GM23338 (cell line): ENCODE measurements at regions not wholly inside any gene's neighbourhood (a gene's known extent, or its start where the extent isn't known, plus 50 kb on each side); places are given as distances from the start of the nearest gene placed in this dataset.
A peak's percentile ranks its signal among the peaks of the same experiment; 100 is the strongest.

Source experiments
- ATAC-seq: fragments of 200-7000 bp; cut with Tn5 transposase; 3 replicates; pipeline ENCODE4 v1.9.1; 2020
- DNase-seq: peaks from one replicate; pipeline ENCODE4 v3.0.0-alpha.2; 2015; ENCODE audit warnings: low spot score
- H2AFZ ChIP-seq: fragments of 200-600 bp; sonication (generic); 2 replicates; pipeline ENCODE4 v1.8.0; 2016; ENCODE audit warnings: antibody characterized with exemption, mild to moderate bottlenecking, moderate library complexity
- H3F3A ChIP-seq: fragments of 200-600 bp; sonication (generic); replicated peaks from 2 replicates; pipeline ENCODE4 v1.8.0; 2017; ENCODE audit warnings: antibody characterized with exemption, mixed run types, low read depth
- H3K27ac ChIP-seq: fragments of 200-600 bp; sonication (generic); 2 replicates; pipeline ENCODE4 v1.6.1; 2016; ENCODE audit warnings: low read depth
- H3K27me3 ChIP-seq: fragments of 200-600 bp; sonication (generic); 2 replicates; pipeline ENCODE4 v1.8.0; 2016; ENCODE audit warnings: mild to moderate bottlenecking, mixed run types, moderate library complexity; ENCODE audit not compliant: insufficient read depth
- H3K36me3 ChIP-seq: fragments of 200-600 bp; sonication (generic); 2 replicates; pipeline ENCODE4 v1.8.0; 2016; ENCODE audit warnings: mild to moderate bottlenecking; ENCODE audit not compliant: insufficient read depth
- H3K4me1 ChIP-seq: fragments of 200-600 bp; sonication (generic); 2 replicates; pipeline ENCODE4 v1.8.0; 2016; ENCODE audit warnings: mild to moderate bottlenecking, moderate library complexity; ENCODE audit not compliant: insufficient read depth
- H3K4me2 ChIP-seq: fragments of 200-600 bp; sonication (generic); 2 replicates; pipeline ENCODE4 v1.7.1; 2017; ENCODE audit warnings: mixed run types
- H3K4me3 ChIP-seq: fragments of 200-600 bp; sonication (generic); 2 replicates; pipeline ENCODE4 v1.6.1; 2016; ENCODE audit warnings: mixed run types
- H3K79me2 ChIP-seq: fragments of 200-600 bp; sonication (generic); replicated peaks from 2 replicates; pipeline ENCODE4 v1.8.0; 2017; ENCODE audit warnings: mild to moderate bottlenecking; ENCODE audit not compliant: insufficient read depth
- H3K9me2 ChIP-seq: fragments of 200-600 bp; sonication (generic); 2 replicates; pipeline ENCODE4 v1.8.0; 2017; ENCODE audit not compliant: insufficient read depth
- H4K20me1 ChIP-seq: fragments of 200-600 bp; sonication (generic); replicated peaks from 2 replicates; pipeline ENCODE4 v1.8.0; 2017; ENCODE audit warnings: mild to moderate bottlenecking; ENCODE audit not compliant: insufficient read depth
- H3K27ac Mint-ChIP-seq: 2 replicates; pipeline ENCODE4 v1.8.0; 2020; ENCODE audit warnings: inconsistent platforms, mild to moderate bottlenecking, moderate library complexity, mixed read lengths
- H3K27me3 Mint-ChIP-seq: 3 replicates; pipeline ENCODE4 v1.8.0; 2022; ENCODE audit warnings: low read depth, mild to moderate bottlenecking, moderate library complexity, mixed read lengths, inconsistent platforms; ENCODE audit not compliant: insufficient read depth, poor library complexity
- H3K36me3 Mint-ChIP-seq: 3 replicates; pipeline ENCODE4 v1.8.0; 2021; ENCODE audit warnings: low read depth, mild to moderate bottlenecking, inconsistent platforms, moderate library complexity, mixed read lengths
- H3K4me1 Mint-ChIP-seq: 3 replicates; pipeline ENCODE4 v1.8.0; 2020; ENCODE audit warnings: mild to moderate bottlenecking, inconsistent platforms, mixed read lengths
- H3K4me3 Mint-ChIP-seq: 3 replicates; pipeline ENCODE4 v1.8.0; 2021; ENCODE audit warnings: moderate library complexity, mild to moderate bottlenecking, inconsistent platforms, mixed read lengths
- H3K9me3 Mint-ChIP-seq: 3 replicates; pipeline ENCODE4 v1.8.0; 2020; ENCODE audit warnings: moderate library complexity, mild to moderate bottlenecking, inconsistent platforms, mixed read lengths
- CTCF ChIP-seq, 2 experiments: fragments of 200-600 bp in 1 of 2; sonication (generic) in 1 of 2; conservative IDR thresholded peaks; 2 replicates each; pipeline versions ENCODE4 v1.5.1 to v1.6.1; 2016 to 2017; ENCODE audit warnings: antibody characterized with exemption in 2 of 2, low read depth in 2 of 2, mild to moderate bottlenecking in 2 of 2, moderate library complexity in 1 of 2
- ETS1 ChIP-seq: IDR thresholded peaks from 2 replicates; pipeline ENCODE4 v1.6.1; 2016; ENCODE audit warnings: antibody characterized with exemption
- EZH2 ChIP-seq: fragments of 200-600 bp; sonication (generic); IDR thresholded peaks from one replicate; pipeline ENCODE4 v1.8.0; 2017; ENCODE audit warnings: antibody characterized with exemption, mild to moderate bottlenecking, low read depth; ENCODE audit not compliant: unreplicated experiment
- EZH2phosphoT487 ChIP-seq: fragments of 200-600 bp; sonication (generic); IDR thresholded peaks from one replicate; pipeline ENCODE4 v1.8.1; 2018; ENCODE audit warnings: antibody characterized with exemption; ENCODE audit not compliant: unreplicated experiment
- JUNB ChIP-seq: IDR thresholded peaks from one replicate; pipeline ENCODE4 v1.6.1; 2016; ENCODE audit warnings: antibody characterized with exemption; ENCODE audit not compliant: unreplicated experiment
- NANOG ChIP-seq: IDR thresholded peaks from 2 replicates; pipeline ENCODE4 v1.6.1; 2016; ENCODE audit warnings: antibody characterized with exemption, borderline replicate concordance
- POLR2AphosphoS5 ChIP-seq: IDR thresholded peaks from 2 replicates; pipeline ENCODE4 v1.6.1; 2016; ENCODE audit warnings: antibody characterized with exemption, low read depth
- REST ChIP-seq: IDR thresholded peaks from one replicate; pipeline ENCODE4 v1.6.1; 2018; ENCODE audit warnings: antibody characterized with exemption; ENCODE audit not compliant: unreplicated experiment
- STAT1 ChIP-seq: IDR thresholded peaks from one replicate; pipeline ENCODE4 v1.6.1; 2016; ENCODE audit warnings: antibody characterized with exemption; ENCODE audit not compliant: unreplicated experiment
- ZNF114 ChIP-seq: fragments of 250-450 bp; sonication (Bioruptor Pico); IDR thresholded peaks from 2 replicates; pipeline ENCODE4 v1.5.0; 2020; ENCODE audit warnings: mild to moderate bottlenecking, moderate library complexity
- ZNF331 ChIP-seq: fragments of 250-450 bp; sonication (Bioruptor Pico); IDR thresholded peaks from 2 replicates; pipeline ENCODE4 v1.5.0; 2020; ENCODE audit warnings: low read depth, mild to moderate bottlenecking, moderate library complexity

GRCh38 chr12:124720681-124721500 is 142.8 kb downstream of the SCARB1 start:
- Histone ChIP-seq H3K4me2 (no peak overlapping the region), H3K4me3 (no peak overlapping the region), H3K27me3 (no peaks in the 10 kb centered on the region), H2AFZ (0 out of 2 replicates have a peak overlapping the region, but pooled peaks have one; percentile 32), H3F3A (no peaks in the 10 kb centered on the region), H3K9me2 (no peaks in the 10 kb centered on the region), H3K79me2 (no peaks in the 10 kb centered on the region), H4K20me1 (no peaks in the 10 kb centered on the region), H3K36me3 (no peaks in the 10 kb centered on the region), H3K27ac (no peak overlapping the region), H3K4me1 (no peaks in the 10 kb centered on the region)
- H3K4me1 Mint-ChIP-seq = no peaks in the 10 kb centered on the region; the same call in 2 of the 3 replicates
- H3K4me3 Mint-ChIP-seq = no peak overlapping the region
- no peak overlapping the region for H3K27ac Mint-ChIP-seq
- ATAC-seq (no peak), DNase-seq (no peak)
- peaks cover 2% of the 10 kb centered on the region for H3K27me3 Mint-ChIP-seq
- H3K36me3 Mint-ChIP-seq = no peaks in the 10 kb centered on the region
- no peaks in the 10 kb centered on the region for H3K9me3 Mint-ChIP-seq
- no peak for TF ChIP-seq ZNF114 (CRISPR knock-in tag)
- no peak for TF ChIP-seq CTCF (conservative IDR thresholded peaks at IDR 0.05; ENCODE audit: low read depth in 2 of 2)
- TF ChIP-seq ZNF331 (CRISPR knock-in tag) = no peak
- TF ChIP-seq STAT1 = no peak
- TF ChIP-seq POLR2AphosphoS5 = no peak
- no peak for TF ChIP-seq EZH2phosphoT487
- no peak for TF ChIP-seq REST
- TF ChIP-seq EZH2 = no peak
- TF ChIP-seq ETS1 = no peak
- TF ChIP-seq JUNB = no peak
- TF ChIP-seq NANOG = no peak
